ENCODE measurements at regions not wholly inside any gene's neighbourhood (a gene's known extent, or its start where the extent isn't known, plus 50 kb on each side); places are given as distances from the start of the nearest gene placed in this dataset.

- TF ChIP-seq CTCF (conservative IDR thresholded peaks at IDR 0.05; ENCODE audit: low read length) (no peak), EZH2phosphoT487 (IDR thresholded peaks at IDR 0.05; ENCODE audit: borderline replicate concordance, low read depth, low read length) (no peak)
Measured at GRCh38 chr11:128179512-128179911, 407.8 kb downstream of the ETS1 start.
